Neural crest cell (in vitro differentiated cells): ENCODE measurements at regions not wholly inside any gene's neighbourhood (a gene's known extent, or its start where the extent isn't known, plus 50 kb on each side); places are given as distances from the start of the nearest gene placed in this dataset.

Experiments used
- DNase-seq: peaks from one replicate; pipeline ENCODE4 v3.0.0; 2021; ENCODE audit warnings: low read depth, mixed read lengths, low spot score
- H3K27ac Mint-ChIP-seq: one replicate; pipeline ENCODE4 v1.8.0; 2021; ENCODE audit warnings: mild to moderate bottlenecking, mixed read lengths; ENCODE audit not compliant: unreplicated experiment
- H3K27me3 Mint-ChIP-seq: 2 replicates; pipeline ENCODE4 v1.8.0; 2021; ENCODE audit warnings: low read depth, mild to moderate bottlenecking, mixed read lengths
- H3K36me3 Mint-ChIP-seq: 2 replicates; pipeline ENCODE4 v1.8.0; 2021; ENCODE audit warnings: low read depth, mild to moderate bottlenecking, mixed read lengths
- H3K4me1 Mint-ChIP-seq: 2 replicates; pipeline ENCODE4 v1.8.0; 2021; ENCODE audit warnings: mixed read lengths
- H3K4me3 Mint-ChIP-seq: one replicate; pipeline ENCODE4 v1.8.0; 2021; ENCODE audit warnings: mild to moderate bottlenecking, mixed read lengths
- H3K9me3 Mint-ChIP-seq: 2 replicates; pipeline ENCODE4 v1.8.0; 2021; ENCODE audit warnings: mixed read lengths
- TF ChIP-seq, protein P1 (sequence below): fragments of 200-600 bp; sonication (generic); conservative IDR thresholded peaks from 2 replicates; pipeline ENCODE4 v1.5.0; 2021; ENCODE audit warnings: antibody characterized with exemption, mild to moderate bottlenecking

DNA sequence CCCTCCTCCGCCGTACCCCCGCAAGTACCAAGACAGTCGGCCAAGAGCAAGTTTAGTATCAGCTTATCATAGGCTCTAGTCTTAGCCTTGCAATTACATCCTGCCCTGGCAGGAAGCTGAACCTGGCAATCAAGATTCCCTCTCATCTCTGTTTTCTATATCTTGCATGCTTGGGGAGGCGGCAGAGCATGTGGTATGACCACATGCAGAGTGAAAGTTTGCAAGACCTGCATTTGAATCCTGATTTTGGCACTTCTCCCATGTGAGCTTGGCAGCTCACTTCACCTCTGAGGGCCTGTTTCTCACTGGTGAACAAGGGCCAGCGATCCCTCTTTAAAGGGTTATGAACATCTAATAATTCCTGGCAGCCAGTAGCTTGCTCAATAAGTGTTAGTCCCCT lies 106.1 kb upstream of the FRMD4B start:
- Mint-ChIP-seq H3K36me3 (no peaks in the 10 kb centered on the region), H3K4me3 (no peak overlapping the region), H3K27me3 (peaks cover 2% of the 10 kb centered on the region), H3K9me3 (no peaks in the 10 kb centered on the region), H3K4me1 (peaks cover 21% of the 10 kb centered on the region), H3K27ac (no peak overlapping the region)
- TF ChIP-seq, protein P1, sequence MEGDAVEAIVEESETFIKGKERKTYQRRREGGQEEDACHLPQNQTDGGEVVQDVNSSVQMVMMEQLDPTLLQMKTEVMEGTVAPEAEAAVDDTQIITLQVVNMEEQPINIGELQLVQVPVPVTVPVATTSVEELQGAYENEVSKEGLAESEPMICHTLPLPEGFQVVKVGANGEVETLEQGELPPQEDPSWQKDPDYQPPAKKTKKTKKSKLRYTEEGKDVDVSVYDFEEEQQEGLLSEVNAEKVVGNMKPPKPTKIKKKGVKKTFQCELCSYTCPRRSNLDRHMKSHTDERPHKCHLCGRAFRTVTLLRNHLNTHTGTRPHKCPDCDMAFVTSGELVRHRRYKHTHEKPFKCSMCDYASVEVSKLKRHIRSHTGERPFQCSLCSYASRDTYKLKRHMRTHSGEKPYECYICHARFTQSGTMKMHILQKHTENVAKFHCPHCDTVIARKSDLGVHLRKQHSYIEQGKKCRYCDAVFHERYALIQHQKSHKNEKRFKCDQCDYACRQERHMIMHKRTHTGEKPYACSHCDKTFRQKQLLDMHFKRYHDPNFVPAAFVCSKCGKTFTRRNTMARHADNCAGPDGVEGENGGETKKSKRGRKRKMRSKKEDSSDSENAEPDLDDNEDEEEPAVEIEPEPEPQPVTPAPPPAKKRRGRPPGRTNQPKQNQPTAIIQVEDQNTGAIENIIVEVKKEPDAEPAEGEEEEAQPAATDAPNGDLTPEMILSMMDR: no peak
- no peak for DNase-seq

GRCh38 chr3:69490971-69491370 lies 105.1 kb upstream of the FRMD4B start:
- peaks cover 2% of the 10 kb centered on the region for H3K27me3 Mint-ChIP-seq
- no peaks in the 10 kb centered on the region for H3K36me3 Mint-ChIP-seq
- TF ChIP-seq, protein P1: no peak
- H3K4me1 Mint-ChIP-seq: peaks cover 21% of the 10 kb centered on the region
- H3K9me3 Mint-ChIP-seq: no peaks in the 10 kb centered on the region
- no peak for DNase-seq
- no peak overlapping the region for H3K27ac Mint-ChIP-seq
- no peak overlapping the region for H3K4me3 Mint-ChIP-seq

DNA sequence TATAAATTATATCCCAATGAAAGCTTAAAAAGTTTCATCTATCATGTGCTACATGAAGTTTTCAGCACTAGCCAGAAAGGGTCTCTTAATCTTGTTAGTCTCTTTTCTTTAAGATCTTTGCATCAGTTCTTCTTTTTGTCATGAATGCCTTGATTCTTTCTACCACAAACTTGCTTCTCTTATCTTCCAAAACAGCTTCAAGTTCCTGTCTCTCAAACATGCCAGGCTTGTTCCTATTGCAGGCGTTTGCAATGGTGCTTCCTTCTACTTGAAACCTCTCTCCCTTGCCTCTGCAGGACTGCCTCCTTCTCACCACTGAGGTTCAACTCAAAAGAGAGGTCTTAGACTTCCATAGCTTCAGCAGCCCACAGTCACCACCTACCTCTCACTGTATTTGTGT lies 104.3 kb upstream of the FRMD4B start:
- peaks cover 2% of the 10 kb centered on the region for H3K27me3 Mint-ChIP-seq
- no peaks in the 10 kb centered on the region for H3K36me3 Mint-ChIP-seq
- H3K4me1 Mint-ChIP-seq: peaks cover 21% of the 10 kb centered on the region
- TF ChIP-seq, protein P1: no peak
- no peak for DNase-seq
- no peak overlapping the region for H3K4me3 Mint-ChIP-seq
- no peaks in the 10 kb centered on the region for H3K9me3 Mint-ChIP-seq
- H3K27ac Mint-ChIP-seq: no peak overlapping the region

- Mint-ChIP-seq H3K36me3 (no peaks in the 10 kb centered on the region), H3K4me1 (peaks cover 21% of the 10 kb centered on the region), H3K9me3 (no peaks in the 10 kb centered on the region), H3K27ac (no peak overlapping the region), H3K4me3 (no peak overlapping the region), H3K27me3 (peaks cover 2% of the 10 kb centered on the region)
- TF ChIP-seq, protein P1: no peak
- no peak for DNase-seq
These were observed 102.1 kb upstream of the FRMD4B start for GRCh38 chr3:69488026-69488425.

DNA sequence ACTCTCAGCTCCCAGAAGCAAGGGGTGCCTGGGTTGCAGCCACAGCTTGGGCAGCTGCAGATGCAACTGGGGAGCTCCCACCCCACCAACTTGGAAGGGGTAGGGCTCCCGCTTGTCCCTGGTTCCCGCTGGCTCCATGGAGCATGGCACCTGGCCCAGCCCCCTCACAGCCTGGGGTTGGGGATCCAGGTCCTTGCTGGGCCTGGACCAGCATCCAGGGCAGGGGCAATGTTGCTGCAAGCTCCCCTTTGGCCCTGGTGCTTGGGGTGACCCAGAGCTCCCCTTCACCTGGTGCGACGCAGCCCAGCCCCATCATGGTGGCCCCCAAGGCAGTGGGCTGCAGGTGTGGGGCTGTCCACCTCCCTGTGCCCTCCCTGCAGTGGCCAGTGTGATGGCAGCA lies 99.6 kb upstream of the FRMD4B start:
- Mint-ChIP-seq H3K4me1 (peaks cover 7% of the 10 kb centered on the region), H3K36me3 (peaks cover 5% of the 10 kb centered on the region), H3K9me3 (peaks cover 4% of the 10 kb centered on the region), H3K27ac (no peak overlapping the region), H3K4me3 (no peak overlapping the region), H3K27me3 (peaks cover 2% of the 10 kb centered on the region)
- DNase-seq: no peak
- TF ChIP-seq, protein P1: no peak
